Gastrocnemius medialis (tissue), 4 donors: ENCODE measurements at regions not wholly inside any gene's neighbourhood (a gene's known extent, or its start where the extent isn't known, plus 50 kb on each side); places are given as distances from the start of the nearest gene placed in this dataset.

Experiments used
- ATAC-seq, 2 donors: fragments of 150-250 bp; one replicate each; pipeline ENCODE4 v1.9.1; 2016
- DNase-seq, 2 donors: peaks; one replicate each; pipeline ENCODE4 v3.0.0-alpha.2; 2019
- H3K27ac ChIP-seq, 4 donors: fragments of 200-600 bp; sonication (generic); 1 replicate in 1 of 4; 2 replicates in 3 of 4; pipeline ENCODE4 v1.5.1; 2016 to 2018; ENCODE audit warnings: mild to moderate bottlenecking in 2 of 4, moderate library complexity in 1 of 4
- H3K27me3 ChIP-seq, 3 donors: fragments of 200-600 bp; sonication (generic) in 2 of 3; 1 replicate in 1 of 3; 2 replicates in 2 of 3; pipeline versions ENCODE4 v1.5.1 to v1.6.0; 2016 to 2019; ENCODE audit warnings: mild to moderate bottlenecking in 1 of 3, moderate library complexity in 1 of 3
- H3K36me3 ChIP-seq, 2 donors: fragments of 200-600 bp; sonication (generic) in 1 of 2; one replicate each; pipeline ENCODE4 v1.5.1; 2017 to 2018
- H3K4me1 ChIP-seq, 2 donors: fragments of 200-600 bp; sonication (generic) in 1 of 2; one replicate each; pipeline ENCODE4 v1.5.1; 2016 to 2017; ENCODE audit warnings: mild to moderate bottlenecking in 2 of 2
- H3K4me3 ChIP-seq, 4 donors: fragments of 200-600 bp; sonication (generic) in 3 of 4; 1 replicate in 1 of 4; 2 replicates in 3 of 4; pipeline ENCODE4 v1.5.1; 2016 to 2019; ENCODE audit warnings: mild to moderate bottlenecking in 2 of 4
- H3K9me3 ChIP-seq, 3 donors: fragments of 200-600 bp; sonication (generic) in 2 of 3; 1 replicate in 1 of 3; 2 replicates in 2 of 3; pipeline ENCODE4 v1.5.1; 2016 to 2019
- CTCF ChIP-seq, 5 experiments: fragments of 450-650 bp in 3 of 5; fragments of 200-600 bp in 2 of 5; sonication (generic) in 2 of 5; IDR thresholded peaks in 4 of 5; conservative IDR thresholded peaks in 1 of 5; 1 replicate in 4 of 5; 2 replicates in 1 of 5; pipeline ENCODE4 v1.5.1; 2016 to 2019; ENCODE audit warnings: antibody characterized with exemption in 5 of 5, mild to moderate bottlenecking in 3 of 5, moderate library complexity in 3 of 5
- POLR2A ChIP-seq, 2 donors: fragments of 450-650 bp; IDR thresholded peaks; one replicate each; pipeline ENCODE4 v1.6.1; 2017; ENCODE audit warnings: antibody characterized with exemption in 2 of 2, mild to moderate bottlenecking in 2 of 2, moderate library complexity in 2 of 2
- in situ Hi-C, 4 donors: fragments of 200-750 bp; cut with MboI; loops; one replicate each; pipeline versions ENCODE4 v1.15.0 to v1.8.0; 2017; ENCODE audit warnings: low sequenced_read_pairs in 4 of 4
- intact Hi-C: fragments of 100-400 bp; cut with DNase I; formaldehyde crosslinking; loops from one replicate; pipeline ENCODE4 v1.15.1; 2023; ENCODE audit warnings: low total_unique reads

- intact Hi-C loops (no loop called here), in situ Hi-C loops (loop anchor here in 1 of 4 donors (25.0 kb wide), 1 partner anchor 108 kb away; no protein-coding TSS in a partner anchor)
- H3K4me1 ChIP-seq: peaks cover 3 to 12% of the 10 kb centered on the region in 2 donors
- TF ChIP-seq CTCF (IDR thresholded peaks at IDR 0.05 in 4 of 5, conservative IDR thresholded peaks at IDR 0.05 in 1 of 5): no peak
- no peak for TF ChIP-seq POLR2A (IDR thresholded peaks at IDR 0.05)
- no peaks in the 10 kb centered on the region for H3K36me3 ChIP-seq
- DNase-seq (no peak), ATAC-seq (no peak)
- no peak overlapping the region for H3K27ac ChIP-seq
- no peak overlapping the region for H3K4me3 ChIP-seq
- no peaks in the 10 kb centered on the region for H3K27me3 ChIP-seq
- peaks cover 0 to 9% (median 0%) of the 10 kb centered on the region in 3 donors for H3K9me3 ChIP-seq
Observed at GRCh38 chr16:13779676-13780075, 140.3 kb upstream of the ERCC4 start.

- intact Hi-C loops (no loop called here), in situ Hi-C loops (loop anchor here in 1 of 4 donors (25.0 kb wide), 1 partner anchor 107 kb away; no protein-coding TSS in a partner anchor)
- no peaks in the 10 kb centered on the region for H3K27me3 ChIP-seq
- H3K4me3 ChIP-seq: no peak overlapping the region
- ATAC-seq (no peak), DNase-seq (no peak)
- peaks cover 0 to 9% (median 0%) of the 10 kb centered on the region in 3 donors for H3K9me3 ChIP-seq
- peaks cover 3 to 12% of the 10 kb centered on the region in 2 donors for H3K4me1 ChIP-seq
- TF ChIP-seq CTCF (IDR thresholded peaks at IDR 0.05 in 4 of 5, conservative IDR thresholded peaks at IDR 0.05 in 1 of 5) (no peak), POLR2A (IDR thresholded peaks at IDR 0.05) (no peak)
- H3K36me3 ChIP-seq: no peaks in the 10 kb centered on the region
- H3K27ac ChIP-seq: peak overlapping the region in 3 of 4 donors; percentile 16 to 69 (median 55)
Observed at GRCh38 chr16:13780406-13781168, 139.4 kb upstream of the ERCC4 start.

- Histone ChIP-seq H3K4me1 (peaks cover 3 to 12% of the 10 kb centered on the region in 2 donors), H3K9me3 (peaks cover 0 to 9% (median 0%) of the 10 kb centered on the region in 3 donors), H3K4me3 (no peak overlapping the region), H3K27ac (peak overlapping the region in 3 of 4 donors; percentile 16 to 69 (median 55)), H3K27me3 (no peaks in the 10 kb centered on the region), H3K36me3 (no peaks in the 10 kb centered on the region)
- TF ChIP-seq CTCF (IDR thresholded peaks at IDR 0.05 in 4 of 5, conservative IDR thresholded peaks at IDR 0.05 in 1 of 5) (no peak), POLR2A (IDR thresholded peaks at IDR 0.05) (no peak)
- DNase-seq: no peak
- intact Hi-C loops: no loop called here
- no peak for ATAC-seq
- in situ Hi-C loops: loop anchor here in 1 of 4 donors (25.0 kb wide), 1 partner anchor 106 kb away; no protein-coding TSS in a partner anchor
Observed at GRCh38 chr16:13781169-13781564, 138.8 kb upstream of the ERCC4 start.

- no peaks in the 10 kb centered on the region for H3K36me3 ChIP-seq
- no peak overlapping the region for H3K4me3 ChIP-seq
- H3K27me3 ChIP-seq: no peaks in the 10 kb centered on the region
- H3K27ac ChIP-seq: peak overlapping the region; percentile 16 to 69 (median 50)
- in situ Hi-C loops: loop anchor here in 1 of 4 donors (25.0 kb wide), 1 partner anchor 106 kb away; no protein-coding TSS in a partner anchor
- H3K4me1 ChIP-seq: peaks cover 3 to 12% of the 10 kb centered on the region in 2 donors
- no peak for TF ChIP-seq CTCF (IDR thresholded peaks at IDR 0.05 in 4 of 5, conservative IDR thresholded peaks at IDR 0.05 in 1 of 5)
- TF ChIP-seq POLR2A (IDR thresholded peaks at IDR 0.05): no peak
- DNase-seq (peak in 1 of 2 donors; percentile 19), ATAC-seq (peak; percentile 66 to 83)
- H3K9me3 ChIP-seq: peaks cover 0 to 3% (median 0%) of the 10 kb centered on the region in 3 donors
- intact Hi-C loops: no loop called here
Observed at GRCh38 chr16:13781575-13782338, 138.2 kb upstream of the ERCC4 start.
